T1000 (cell line): ENCODE measurements at regions not wholly inside any gene's neighbourhood (a gene's known extent, or its start where the extent isn't known, plus 50 kb on each side); places are given as distances from the start of the nearest gene placed in this dataset.
"Not testable (repeated sequence)": the region's sequence is repeated elsewhere in the genome, so short reads cannot be mapped to it uniquely, and the experiment has no call there.

Source experiments
- DNase-seq: peaks from one replicate; lab custom pipeline; 2025; ENCODE audit warnings: mixed read lengths; lab: John Stamatoyannopoulos, UW

GRCh38 chr4:58871509-58871908 is 1761.3 kb upstream of the IGFBP7 start:
- DNase-seq: no peak

- DNase-seq: no peak
Observed at GRCh38 chr4:58849026-58849425, 1738.8 kb upstream of the IGFBP7 start.

- no peak for DNase-seq
Observed at GRCh38 chr4:58843455-58843854, 1733.3 kb upstream of the IGFBP7 start.

- DNase-seq: no peak
Observed at GRCh38 chr4:58833126-58833525, 1722.9 kb upstream of the IGFBP7 start.

- no peak for DNase-seq
Observed at GRCh38 chr4:58825278-58825677, 1715.1 kb upstream of the IGFBP7 start.

- not testable (repeated sequence) for DNase-seq
Observed at GRCh38 chr4:58818560-58818959, 1708.4 kb upstream of the IGFBP7 start.

- DNase-seq: no peak
Observed at GRCh38 chr4:58809948-58810347, 1699.8 kb upstream of the IGFBP7 start.

- DNase-seq: no peak
Observed at GRCh38 chr4:58809366-58809765, 1699.2 kb upstream of the IGFBP7 start.

GRCh38 chr4:58808817-58809216 is 1698.6 kb upstream of the IGFBP7 start:
- DNase-seq: no peak

GRCh38 chr4:58807843-58808615 is 1697.8 kb upstream of the IGFBP7 start:
- no peak for DNase-seq

- DNase-seq: no peak
Observed at GRCh38 chr4:58776627-58777026, 1666.4 kb upstream of the IGFBP7 start.

GRCh38 chr4:58767598-58767997 is 1657.4 kb upstream of the IGFBP7 start:
- no peak for DNase-seq

- no peak for DNase-seq
Observed at GRCh38 chr4:58766763-58767162, 1656.6 kb upstream of the IGFBP7 start.

- no peak for DNase-seq
Observed at GRCh38 chr4:58761563-58761962, 1651.4 kb upstream of the IGFBP7 start.

GRCh38 chr4:58760737-58761136 is 1650.6 kb upstream of the IGFBP7 start:
- no peak for DNase-seq

GRCh38 chr4:58760100-58760499 is 1649.9 kb upstream of the IGFBP7 start:
- DNase-seq: no peak

- DNase-seq: no peak
Observed at GRCh38 chr4:58749206-58749605, 1639.0 kb upstream of the IGFBP7 start.

- DNase-seq: no peak
Observed at GRCh38 chr4:58740897-58741296, 1630.7 kb upstream of the IGFBP7 start.

GRCh38 chr4:58739275-58739674 is 1629.1 kb upstream of the IGFBP7 start:
- no peak for DNase-seq

- no peak for DNase-seq
Observed at GRCh38 chr4:58738375-58738774, 1628.2 kb upstream of the IGFBP7 start.

- DNase-seq: peak; percentile 15
Observed at GRCh38 chr4:58734030-58734674, 1624.0 kb upstream of the IGFBP7 start.

- no peak for DNase-seq
Observed at GRCh38 chr4:58732973-58733372, 1622.8 kb upstream of the IGFBP7 start.

- DNase-seq: no peak
Observed at GRCh38 chr4:58723954-58724353, 1613.8 kb upstream of the IGFBP7 start.

GRCh38 chr4:58711039-58711438 is 1600.9 kb upstream of the IGFBP7 start:
- DNase-seq: no peak
